ENCODE measurements at regions not wholly inside any gene's neighbourhood (a gene's known extent, or its start where the extent isn't known, plus 50 kb on each side); places are given as distances from the start of the nearest gene placed in this dataset.

DNA sequence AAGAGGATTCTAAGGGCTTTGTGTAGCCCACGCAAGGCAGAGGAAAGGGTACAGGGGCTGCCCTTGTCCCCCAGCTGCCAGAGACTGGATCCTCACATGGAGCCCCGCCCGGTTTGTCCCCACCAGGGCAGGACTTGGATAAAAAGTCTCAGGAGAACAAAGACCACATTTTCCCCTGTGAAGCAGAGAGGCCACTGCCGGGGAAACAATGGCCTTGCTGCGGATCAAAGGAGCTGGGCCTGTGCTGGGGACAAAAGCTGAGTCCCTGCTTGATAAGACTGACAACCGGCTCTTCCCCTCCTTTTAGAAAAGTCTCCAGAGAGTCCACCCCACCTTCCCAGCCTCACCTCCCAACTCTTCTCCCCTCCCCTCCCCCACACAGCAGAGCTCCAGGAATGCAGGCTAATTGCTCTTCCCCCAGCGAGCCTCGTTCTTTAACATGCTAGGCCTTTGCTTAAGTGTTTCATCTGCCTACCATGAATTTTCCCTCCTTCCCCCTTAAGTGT is 142.4 kb downstream of the PLPP3 start:
- TF ChIP-seq, protein P1, sequence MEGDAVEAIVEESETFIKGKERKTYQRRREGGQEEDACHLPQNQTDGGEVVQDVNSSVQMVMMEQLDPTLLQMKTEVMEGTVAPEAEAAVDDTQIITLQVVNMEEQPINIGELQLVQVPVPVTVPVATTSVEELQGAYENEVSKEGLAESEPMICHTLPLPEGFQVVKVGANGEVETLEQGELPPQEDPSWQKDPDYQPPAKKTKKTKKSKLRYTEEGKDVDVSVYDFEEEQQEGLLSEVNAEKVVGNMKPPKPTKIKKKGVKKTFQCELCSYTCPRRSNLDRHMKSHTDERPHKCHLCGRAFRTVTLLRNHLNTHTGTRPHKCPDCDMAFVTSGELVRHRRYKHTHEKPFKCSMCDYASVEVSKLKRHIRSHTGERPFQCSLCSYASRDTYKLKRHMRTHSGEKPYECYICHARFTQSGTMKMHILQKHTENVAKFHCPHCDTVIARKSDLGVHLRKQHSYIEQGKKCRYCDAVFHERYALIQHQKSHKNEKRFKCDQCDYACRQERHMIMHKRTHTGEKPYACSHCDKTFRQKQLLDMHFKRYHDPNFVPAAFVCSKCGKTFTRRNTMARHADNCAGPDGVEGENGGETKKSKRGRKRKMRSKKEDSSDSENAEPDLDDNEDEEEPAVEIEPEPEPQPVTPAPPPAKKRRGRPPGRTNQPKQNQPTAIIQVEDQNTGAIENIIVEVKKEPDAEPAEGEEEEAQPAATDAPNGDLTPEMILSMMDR (IDR thresholded peaks at IDR 0.05): no peak
- TF ChIP-seq EZH2phosphoT487 (IDR thresholded peaks at IDR 0.05): peak; percentile 31
- no peak for TF ChIP-seq EZH2 (IDR thresholded peaks at IDR 0.05)

All from neural progenitor cell (in vitro differentiated cells).